Neural progenitor cell (in vitro differentiated cells): ENCODE measurements at regions not wholly inside any gene's neighbourhood (a gene's known extent, or its start where the extent isn't known, plus 50 kb on each side); places are given as distances from the start of the nearest gene placed in this dataset.

Experiments
- DNase-seq: peaks from one replicate; pipeline ENCODE4 v3.0.0-alpha.2; 2016; ENCODE audit warnings: low spot score
- H2AFZ ChIP-seq: fragments of 200-600 bp; sonication (generic); replicated peaks from 2 replicates; pipeline ENCODE4 v1.6.1; 2016; ENCODE audit warnings: antibody characterized with exemption
- H3F3A ChIP-seq: fragments of 200-600 bp; sonication (generic); 2 replicates; pipeline ENCODE4 v1.6.1; 2016; ENCODE audit warnings: antibody characterized with exemption, low read depth
- H3K27ac ChIP-seq: fragments of 200-600 bp; sonication (generic); 2 replicates; pipeline ENCODE4 v1.5.1; 2016; ENCODE audit warnings: mild to moderate bottlenecking
- H3K27me3 ChIP-seq: fragments of 200-600 bp; sonication (generic); 2 replicates; pipeline ENCODE4 v1.6.1; 2016; ENCODE audit warnings: mild to moderate bottlenecking, moderate library complexity
- H3K36me3 ChIP-seq: fragments of 200-600 bp; sonication (generic); 2 replicates; pipeline ENCODE4 v1.5.1; 2016
- H3K4me1 ChIP-seq: fragments of 200-600 bp; sonication (generic); 2 replicates; pipeline ENCODE4 v1.6.1; 2016; ENCODE audit warnings: mixed run types
- H3K4me2 ChIP-seq: fragments of 200-600 bp; sonication (generic); 2 replicates; pipeline ENCODE4 v1.6.1; 2016
- H3K4me3 ChIP-seq: fragments of 200-600 bp; sonication (generic); 2 replicates; pipeline ENCODE4 v1.5.1; 2016
- H3K79me2 ChIP-seq: fragments of 200-600 bp; sonication (generic); 2 replicates; pipeline ENCODE4 v1.6.1; 2016; ENCODE audit warnings: low read depth
- H3K9ac ChIP-seq: fragments of 200-600 bp; sonication (generic); 2 replicates; pipeline ENCODE4 v1.6.1; 2016
- H3K9me3 ChIP-seq: fragments of 200-600 bp; sonication (generic); 2 replicates; pipeline ENCODE4 v1.5.1; 2016; ENCODE audit warnings: low read depth
- H4K20me1 ChIP-seq: fragments of 200-600 bp; sonication (generic); 2 replicates; pipeline ENCODE4 v1.6.1; 2016; ENCODE audit warnings: low read depth
- H3K27ac Mint-ChIP-seq: 3 replicates; pipeline ENCODE4 v1.8.0; 2021; ENCODE audit warnings: mixed read lengths
- H3K27me3 Mint-ChIP-seq: 2 replicates; pipeline ENCODE4 v1.8.0; 2022; ENCODE audit warnings: low read depth, mild to moderate bottlenecking, inconsistent platforms, moderate library complexity, mixed read lengths; ENCODE audit not compliant: insufficient read depth
- H3K36me3 Mint-ChIP-seq: 3 replicates; pipeline ENCODE4 v1.8.0; 2021; ENCODE audit warnings: mixed read lengths
- H3K4me1 Mint-ChIP-seq: 3 replicates; pipeline ENCODE4 v1.8.0; 2021; ENCODE audit warnings: mixed read lengths
- H3K4me3 Mint-ChIP-seq: 3 replicates; pipeline ENCODE4 v1.8.0; 2021; ENCODE audit warnings: mild to moderate bottlenecking, moderate library complexity, mixed read lengths
- H3K9me3 Mint-ChIP-seq: 3 replicates; pipeline ENCODE4 v1.8.0; 2020; ENCODE audit warnings: mixed read lengths
- CTCF ChIP-seq: fragments of 200-600 bp; sonication (generic); IDR thresholded peaks from 2 replicates; pipeline ENCODE4 v1.5.1; 2017; ENCODE audit warnings: antibody characterized with exemption, mild to moderate bottlenecking
- EZH2 ChIP-seq: fragments of 200-600 bp; sonication (generic); IDR thresholded peaks from 2 replicates; pipeline ENCODE4 v1.6.1; 2017; ENCODE audit warnings: antibody characterized with exemption, mild to moderate bottlenecking, moderate library complexity
- EZH2phosphoT487 ChIP-seq: fragments of 200-600 bp; sonication (generic); IDR thresholded peaks from 2 replicates; pipeline ENCODE4 v1.6.1; 2017; ENCODE audit warnings: antibody characterized with exemption

DNA sequence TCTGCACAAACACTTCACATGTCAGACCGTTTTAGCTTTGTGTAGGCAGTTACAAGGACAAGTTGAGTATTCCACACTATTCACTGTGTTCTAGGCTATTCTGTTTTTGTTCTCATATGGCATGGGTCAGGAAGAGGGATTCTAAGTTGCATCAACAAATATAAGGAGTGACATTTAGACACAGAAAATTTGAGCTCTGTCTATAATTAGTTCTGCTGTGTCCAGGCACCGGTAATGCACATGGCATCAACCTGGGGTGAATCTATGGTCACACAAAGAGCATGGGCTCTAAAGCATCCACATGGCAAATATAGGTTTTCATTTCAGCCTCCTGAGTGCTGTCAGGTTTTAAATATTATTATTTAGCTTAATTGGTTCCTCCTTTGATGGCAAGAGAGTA, 130.4 kb upstream of the PMFBP1 start:
- Histone ChIP-seq H3K9ac (no peak overlapping the region), H3K4me2 (no peak overlapping the region)
- TF ChIP-seq EZH2 (no peak), CTCF (no peak), EZH2phosphoT487 (no peak)

DNA sequence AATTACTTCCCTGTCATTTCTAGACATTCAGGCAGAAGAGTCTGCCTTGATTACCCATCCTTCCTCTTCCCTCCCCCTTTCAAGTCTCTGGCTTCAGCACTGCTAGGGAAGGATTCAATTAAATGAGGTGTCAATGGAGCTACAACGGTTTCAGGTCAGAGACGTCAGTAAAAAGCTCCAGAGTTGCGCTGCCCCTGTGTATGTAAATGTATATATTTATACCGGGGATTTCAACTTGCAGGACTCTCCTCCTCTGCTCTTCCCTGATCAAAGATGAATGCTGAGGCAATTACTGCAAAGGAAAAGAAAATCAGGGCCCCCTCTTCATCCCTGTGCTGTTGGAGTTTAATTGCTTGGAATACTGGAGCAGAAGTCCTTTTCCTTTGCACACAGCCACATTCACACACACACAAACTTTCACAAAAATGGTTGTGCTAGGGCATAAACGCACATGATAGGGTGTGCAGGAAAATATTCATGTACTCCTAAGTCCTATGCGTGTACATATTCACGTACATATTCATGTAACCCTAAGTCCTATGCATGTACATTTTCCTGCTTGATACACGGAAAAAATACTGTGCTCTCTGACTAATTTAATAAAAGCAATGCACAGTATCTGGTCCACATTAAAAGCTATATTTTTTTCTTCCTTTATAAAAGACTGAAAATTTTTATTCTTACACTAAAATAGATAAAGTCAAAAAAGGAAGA, 129.7 kb upstream of the PMFBP1 start:
- Histone ChIP-seq H3K79me2 (no peaks in the 10 kb centered on the region), H3F3A (no peaks in the 10 kb centered on the region), H3K9me3 (no peaks in the 10 kb centered on the region), H3K27ac (no peak overlapping the region), H3K4me2 (no peak overlapping the region), H3K4me3 (no peak overlapping the region), H3K9ac (no peak overlapping the region), H4K20me1 (no peaks in the 10 kb centered on the region), H3K27me3 (no peaks in the 10 kb centered on the region), H2AFZ (no peak overlapping the region), H3K4me1 (peaks cover 8% of the 10 kb centered on the region), H3K36me3 (no peaks in the 10 kb centered on the region)
- peak; percentile 14 for DNase-seq
- Mint-ChIP-seq H3K27me3 (no peaks in the 10 kb centered on the region), H3K27ac (no peak overlapping the region), H3K4me3 (no peak overlapping the region), H3K4me1 (peaks cover 17% of the 10 kb centered on the region), H3K9me3 (peaks cover 5% of the 10 kb centered on the region), H3K36me3 (peaks cover 9% of the 10 kb centered on the region)
- TF ChIP-seq EZH2, result no peak
- TF ChIP-seq EZH2phosphoT487, result no peak
- TF ChIP-seq CTCF, result no peak

More for the DNA sequence above, 130.4 kb upstream of the PMFBP1 start:
- Mint-ChIP-seq H3K36me3 (peaks cover 7% of the 10 kb centered on the region), H3K27me3 (no peaks in the 10 kb centered on the region), H3K4me1 (peaks cover 17% of the 10 kb centered on the region), H3K27ac (no peak overlapping the region), H3K4me3 (no peak overlapping the region), H3K9me3 (peaks cover 5% of the 10 kb centered on the region)
- Histone ChIP-seq H3K79me2 (no peaks in the 10 kb centered on the region), H3K4me3 (no peak overlapping the region), H2AFZ (no peak overlapping the region), H3K27me3 (no peaks in the 10 kb centered on the region), H3F3A (no peaks in the 10 kb centered on the region), H3K27ac (no peak overlapping the region), H3K9me3 (no peaks in the 10 kb centered on the region), H4K20me1 (no peaks in the 10 kb centered on the region), H3K36me3 (no peaks in the 10 kb centered on the region), H3K4me1 (peaks cover 8% of the 10 kb centered on the region)
- DNase-seq, result no peak

DNA sequence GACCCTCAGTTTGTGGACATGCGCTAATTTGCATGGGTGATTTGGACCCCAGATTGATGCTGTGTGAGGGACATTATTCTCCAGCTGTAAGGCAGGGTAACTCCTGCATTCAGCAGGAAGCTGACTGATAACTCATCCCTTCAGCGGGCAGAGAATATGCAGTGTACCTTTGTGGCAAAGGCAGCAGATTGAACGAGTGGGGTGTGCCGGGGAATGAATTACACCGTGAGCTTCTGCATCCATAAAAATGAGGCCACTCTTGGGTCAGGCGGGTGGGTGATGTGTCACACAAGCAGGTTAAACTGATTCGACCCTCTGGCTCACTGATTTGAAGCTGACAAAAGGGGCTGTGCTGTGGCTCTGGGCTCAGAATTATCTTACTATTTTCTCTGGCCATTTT, 128.9 kb upstream of the PMFBP1 start:
- Histone ChIP-seq H3K36me3 (no peaks in the 10 kb centered on the region), H2AFZ (no peak overlapping the region), H3K27ac (no peak overlapping the region), H3K79me2 (no peaks in the 10 kb centered on the region), H3K9ac (no peak overlapping the region), H3K4me1 (peaks cover 8% of the 10 kb centered on the region), H3K4me2 (no peak overlapping the region), H4K20me1 (no peaks in the 10 kb centered on the region), H3F3A (no peaks in the 10 kb centered on the region), H3K4me3 (no peak overlapping the region), H3K27me3 (no peaks in the 10 kb centered on the region), H3K9me3 (no peaks in the 10 kb centered on the region)
- Mint-ChIP-seq H3K9me3 (peaks cover 5% of the 10 kb centered on the region), H3K27ac (peak overlapping the region; percentile 21), H3K4me1 (peaks cover 17% of the 10 kb centered on the region), H3K36me3 (peaks cover 7% of the 10 kb centered on the region), H3K4me3 (no peak overlapping the region), H3K27me3 (no peaks in the 10 kb centered on the region)
- DNase-seq, result no peak
- no peak for TF ChIP-seq EZH2
- TF ChIP-seq EZH2phosphoT487, result no peak
- TF ChIP-seq CTCF, result no peak
